NB4 (cell line): ENCODE measurements at regions not wholly inside any gene's neighbourhood (a gene's known extent, or its start where the extent isn't known, plus 50 kb on each side); places are given as distances from the start of the nearest gene placed in this dataset.

ENCODE experiments used
- CTCF ChIP-seq: IDR thresholded peaks from one replicate; pipeline ENCODE4 v1.5.1; 2012; ENCODE audit warnings: low read depth, low read length
- MAX ChIP-seq: IDR thresholded peaks from 2 replicates; pipeline ENCODE4 v1.6.1; 2011; ENCODE audit warnings: low read depth, low read length
- MYC ChIP-seq: IDR thresholded peaks from 2 replicates; pipeline ENCODE4 v1.6.1; 2011; ENCODE audit warnings: low read depth, low read length
- POLR2A ChIP-seq: IDR thresholded peaks from 2 replicates; pipeline ENCODE4 v1.6.1; 2011; ENCODE audit warnings: mild to moderate bottlenecking; ENCODE audit not compliant: insufficient read length; ENCODE audit errors: extremely low read depth

- no peak for TF ChIP-seq CTCF
- no peak for TF ChIP-seq POLR2A
- no peak for TF ChIP-seq MAX
- TF ChIP-seq MYC = no peak
These were observed 145.4 kb downstream of the CPEB2 start for GRCh38 chr4:15147714-15148113.
